SJCRH30 (cell line): ENCODE measurements at regions not wholly inside any gene's neighbourhood (a gene's known extent, or its start where the extent isn't known, plus 50 kb on each side); places are given as distances from the start of the nearest gene placed in this dataset.
"Not testable (repeated sequence)": the region's sequence is repeated elsewhere in the genome, so short reads cannot be mapped to it uniquely, and the experiment has no call there.

Source experiments
- DNase-seq, 2 experiments: peaks; one replicate each; pipeline ENCODE4 v3.0.0-alpha.2; 2015 to 2020
- H3K27ac ChIP-seq: fragments of 250-450 bp; sonication (Bioruptor Pico); 2 replicates; pipeline ENCODE4 v1.5.1; 2020; ENCODE audit warnings: mild to moderate bottlenecking, moderate library complexity
- H3K27me3 ChIP-seq: fragments of 250-450 bp; sonication (Bioruptor Pico); 2 replicates; pipeline ENCODE4 v1.5.1; 2020; ENCODE audit warnings: mild to moderate bottlenecking, moderate library complexity
- H3K36me3 ChIP-seq: fragments of 250-450 bp; sonication (Bioruptor Pico); 2 replicates; pipeline ENCODE4 v1.5.1; 2020; ENCODE audit warnings: mild to moderate bottlenecking, moderate library complexity
- H3K4me1 ChIP-seq: fragments of 250-450 bp; sonication (Bioruptor Pico); 2 replicates; pipeline ENCODE4 v1.5.1; 2020; ENCODE audit warnings: mild to moderate bottlenecking, moderate library complexity
- H3K4me3 ChIP-seq: fragments of 250-450 bp; sonication (Bioruptor Pico); 2 replicates; pipeline ENCODE4 v1.5.1; 2020; ENCODE audit warnings: mild to moderate bottlenecking, moderate library complexity
- H3K9me3 ChIP-seq: fragments of 250-450 bp; sonication (Bioruptor Pico); replicated peaks from 2 replicates; pipeline ENCODE4 v1.5.1; 2020; ENCODE audit warnings: mild to moderate bottlenecking, moderate library complexity

DNA sequence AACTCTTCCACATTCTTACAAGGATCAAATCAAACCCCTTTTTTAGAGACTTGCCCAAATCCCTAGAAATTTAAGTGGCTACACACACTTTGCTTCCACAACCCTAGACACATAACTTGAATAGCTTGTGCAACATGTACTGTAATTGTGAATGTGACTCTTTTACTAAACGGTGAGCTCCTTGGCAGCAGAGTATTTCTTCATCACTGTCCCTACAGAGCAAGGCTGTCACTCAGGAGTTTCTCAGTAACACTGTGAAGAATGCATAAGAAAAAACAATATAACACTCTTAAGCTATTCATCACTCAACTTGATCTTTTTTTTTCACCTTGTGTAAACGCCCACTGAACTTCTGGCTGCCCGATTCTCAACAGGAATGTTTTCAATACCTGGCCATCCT lies 53.8 kb upstream of the ADAMTS18 start:
- no peaks in the 10 kb centered on the region for H3K4me1 ChIP-seq
- H3K27ac ChIP-seq: no peak overlapping the region
- no peaks in the 10 kb centered on the region for H3K27me3 ChIP-seq
- no peak for DNase-seq
- no peaks in the 10 kb centered on the region for H3K9me3 ChIP-seq
- no peaks in the 10 kb centered on the region for H3K36me3 ChIP-seq
- H3K4me3 ChIP-seq: no peak overlapping the region

DNA sequence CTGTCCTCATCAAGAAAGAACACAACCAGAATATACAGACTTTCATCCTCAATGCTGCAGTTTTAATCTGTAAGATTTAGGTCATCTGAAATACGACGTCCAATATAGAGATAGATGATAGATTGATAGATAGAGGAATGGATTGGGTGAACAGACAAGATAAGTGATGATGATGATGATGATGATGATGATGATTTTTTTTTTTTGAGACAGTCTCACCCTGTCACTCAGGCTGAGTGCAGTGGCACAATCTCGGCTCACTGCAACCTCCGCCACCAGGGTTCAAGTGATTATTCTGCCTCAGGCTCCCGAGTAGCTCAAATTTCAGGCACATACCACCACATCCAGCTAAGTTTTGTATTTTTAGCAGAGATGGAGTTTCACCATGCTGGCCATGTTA lies 56.3 kb upstream of the ADAMTS18 start:
- no peak overlapping the region for H3K4me3 ChIP-seq
- no peaks in the 10 kb centered on the region for H3K9me3 ChIP-seq
- no peaks in the 10 kb centered on the region for H3K4me1 ChIP-seq
- H3K27me3 ChIP-seq: no peaks in the 10 kb centered on the region
- DNase-seq: no peak
- H3K36me3 ChIP-seq: no peaks in the 10 kb centered on the region
- no peak overlapping the region for H3K27ac ChIP-seq

DNA sequence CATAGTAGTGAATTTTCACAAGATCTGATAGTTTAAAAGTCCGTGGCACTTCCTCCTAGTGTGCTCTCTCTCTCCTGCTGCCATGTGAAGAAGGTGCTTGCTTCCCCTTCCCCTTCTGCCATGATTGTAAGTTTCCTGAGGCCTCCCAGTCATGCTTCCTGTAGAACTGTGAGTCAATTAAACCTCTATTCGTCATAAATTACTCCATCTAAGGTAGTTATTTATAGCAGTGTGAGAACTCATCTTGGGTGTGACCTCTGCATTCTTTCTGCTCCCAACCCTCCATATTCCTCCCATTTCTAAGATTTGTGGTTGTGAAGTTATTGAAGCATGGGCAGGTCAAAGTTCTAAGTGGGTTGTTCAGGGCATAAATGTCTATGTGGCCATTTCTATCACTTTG lies 62.1 kb upstream of the ADAMTS18 start:
- no peaks in the 10 kb centered on the region for H3K9me3 ChIP-seq
- H3K4me1 ChIP-seq: no peaks in the 10 kb centered on the region
- H3K4me3 ChIP-seq: no peak overlapping the region
- no peaks in the 10 kb centered on the region for H3K36me3 ChIP-seq
- no peak for DNase-seq
- no peak overlapping the region for H3K27ac ChIP-seq
- no peaks in the 10 kb centered on the region for H3K27me3 ChIP-seq

DNA sequence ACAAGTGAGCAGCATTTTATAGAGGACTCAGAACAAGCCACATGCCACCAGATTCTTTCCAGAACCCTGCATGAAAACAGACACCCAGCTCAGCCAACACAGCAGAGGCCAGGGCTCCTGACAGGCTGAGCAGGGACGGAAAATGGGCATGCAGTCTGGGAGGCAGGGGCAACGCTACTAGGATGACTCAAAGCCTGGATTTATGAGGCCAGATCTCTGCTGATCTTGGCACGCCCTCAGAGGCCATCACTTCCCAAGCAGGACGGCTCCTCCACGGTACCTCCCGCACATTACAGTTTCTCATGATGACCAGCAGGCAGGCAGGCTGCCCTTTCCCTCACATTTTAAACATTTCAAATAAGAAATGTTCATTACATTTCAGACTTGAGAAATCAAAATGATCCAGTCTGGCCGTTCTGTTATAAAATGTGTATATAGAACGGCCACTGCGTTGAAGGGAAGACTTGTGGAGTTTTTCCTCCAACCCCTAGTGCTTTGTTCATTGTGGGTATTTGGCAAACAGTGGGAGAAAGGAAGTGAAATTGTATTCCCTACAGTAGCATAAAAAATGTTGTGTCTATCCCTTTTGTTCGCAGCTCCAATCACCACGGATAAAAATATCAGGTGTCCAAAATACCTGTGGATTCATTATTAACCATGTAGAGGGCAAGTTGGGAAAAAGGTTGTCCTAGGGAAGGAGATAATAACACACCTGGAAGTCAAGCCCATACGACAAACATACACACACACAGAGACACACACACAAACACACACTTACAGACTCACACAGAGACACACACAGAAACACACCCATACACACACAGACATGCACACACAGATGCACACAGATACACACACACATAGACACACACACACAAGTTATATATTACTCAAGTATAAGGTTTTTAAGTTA lies 64.8 kb upstream of the ADAMTS18 start:
- Histone ChIP-seq H3K36me3 (no peaks in the 10 kb centered on the region), H3K9me3 (no peaks in the 10 kb centered on the region), H3K27ac (no peak overlapping the region), H3K27me3 (no peaks in the 10 kb centered on the region), H3K4me1 (no peaks in the 10 kb centered on the region), H3K4me3 (no peak overlapping the region)
- DNase-seq: no peak

DNA sequence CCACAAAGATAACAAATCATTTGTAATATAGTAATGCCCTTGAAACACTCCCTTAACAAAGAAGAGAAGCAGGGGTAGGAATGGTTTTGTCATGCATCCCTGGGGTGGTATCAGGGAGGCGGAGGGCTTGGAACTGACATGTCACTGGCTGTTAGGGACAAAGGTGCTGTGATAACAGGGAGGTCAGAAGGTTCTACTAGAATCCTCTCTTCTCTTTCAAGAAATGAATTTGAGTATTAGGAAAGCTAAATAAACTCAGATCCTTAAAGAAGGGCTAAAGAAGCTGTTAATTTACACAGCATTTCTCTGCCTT lies 65.4 kb upstream of the ADAMTS18 start:
- Histone ChIP-seq H3K4me1 (no peaks in the 10 kb centered on the region), H3K4me3 (no peak overlapping the region), H3K9me3 (no peaks in the 10 kb centered on the region), H3K27ac (no peak overlapping the region), H3K27me3 (no peaks in the 10 kb centered on the region), H3K36me3 (no peaks in the 10 kb centered on the region)
- DNase-seq: no peak

DNA sequence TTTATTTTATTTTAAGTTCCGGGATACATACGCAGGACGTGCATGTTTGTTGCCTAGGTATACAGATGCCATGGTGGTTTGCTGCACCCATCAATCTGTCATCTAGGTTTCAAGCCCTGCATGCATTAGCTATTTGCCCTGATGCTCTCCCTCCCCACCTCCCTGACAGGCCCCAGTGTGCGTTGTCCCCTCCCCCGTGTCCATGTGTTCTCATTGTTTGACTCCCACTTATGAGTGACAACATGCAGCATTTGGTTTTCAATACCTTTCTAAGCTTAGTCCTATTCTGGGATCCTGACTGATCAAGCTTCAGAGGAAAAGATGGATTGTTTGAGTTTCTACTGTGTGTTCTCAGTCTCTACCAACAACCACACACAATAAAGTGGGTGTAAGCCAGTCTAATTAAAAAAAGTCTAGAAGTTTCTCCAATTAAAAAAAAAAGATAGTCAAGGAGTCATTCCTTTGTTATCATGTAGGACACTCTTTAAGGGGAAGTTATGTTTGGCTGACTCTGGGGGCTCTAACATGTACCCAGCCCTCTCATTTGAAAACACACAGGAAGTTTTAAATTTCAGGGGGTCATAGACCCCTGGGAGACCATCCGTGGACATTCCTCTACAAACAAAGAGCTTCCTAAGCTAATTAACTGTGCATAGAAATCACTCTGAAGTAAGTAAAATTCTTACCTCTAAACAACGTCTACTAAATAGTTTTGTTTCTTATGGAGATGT lies 66.3 kb upstream of the ADAMTS18 start:
- no peaks in the 10 kb centered on the region for H3K9me3 ChIP-seq
- H3K4me3 ChIP-seq: no peak overlapping the region
- no peaks in the 10 kb centered on the region for H3K4me1 ChIP-seq
- H3K36me3 ChIP-seq: no peaks in the 10 kb centered on the region
- no peak for DNase-seq
- no peak overlapping the region for H3K27ac ChIP-seq
- H3K27me3 ChIP-seq: no peaks in the 10 kb centered on the region

DNA sequence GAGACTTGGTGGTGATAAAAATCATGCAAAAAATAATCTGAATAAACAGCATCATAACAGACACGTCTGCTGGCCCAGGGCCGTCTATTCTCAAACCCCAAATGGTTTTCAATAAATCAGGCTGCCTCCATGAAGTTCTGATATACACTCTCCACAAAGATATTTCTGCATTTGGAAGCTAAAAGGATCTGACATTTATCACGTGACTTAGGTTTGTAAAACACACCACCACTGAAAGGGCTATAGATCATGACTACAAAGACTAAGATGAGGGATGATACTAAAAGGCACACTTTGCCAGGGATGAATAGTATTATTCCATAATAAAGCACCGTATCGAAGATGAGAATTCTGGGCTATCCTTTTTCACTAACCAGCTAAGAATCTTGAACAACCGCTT lies 67.6 kb upstream of the ADAMTS18 start:
- Histone ChIP-seq H3K4me3 (no peak overlapping the region), H3K9me3 (no peaks in the 10 kb centered on the region), H3K36me3 (no peaks in the 10 kb centered on the region), H3K27ac (no peak overlapping the region), H3K27me3 (no peaks in the 10 kb centered on the region), H3K4me1 (no peaks in the 10 kb centered on the region)
- DNase-seq: no peak

DNA sequence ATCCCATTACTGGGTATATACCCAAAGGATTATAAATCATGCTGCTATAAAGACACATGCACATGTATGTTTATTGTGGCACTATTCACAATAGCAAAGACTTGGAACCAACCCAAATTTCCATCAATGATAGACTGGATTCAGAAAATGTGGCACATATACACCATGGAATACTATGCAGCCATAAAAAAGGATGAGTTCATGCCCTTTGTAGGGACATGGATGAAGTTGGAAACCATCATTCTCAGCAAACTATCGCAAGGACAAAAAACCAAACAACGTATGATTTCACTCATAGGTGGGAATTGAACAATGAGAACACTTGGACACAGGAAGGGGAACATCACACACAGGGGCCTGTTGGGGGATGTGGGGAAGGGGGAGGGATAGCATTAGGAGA lies 71.7 kb upstream of the ADAMTS18 start:
- H3K4me1 ChIP-seq, H3K27ac ChIP-seq, H3K36me3 ChIP-seq, H3K4me3 ChIP-seq, H3K9me3 ChIP-seq, H3K27me3 ChIP-seq, DNase-seq: not testable (repeated sequence)

DNA sequence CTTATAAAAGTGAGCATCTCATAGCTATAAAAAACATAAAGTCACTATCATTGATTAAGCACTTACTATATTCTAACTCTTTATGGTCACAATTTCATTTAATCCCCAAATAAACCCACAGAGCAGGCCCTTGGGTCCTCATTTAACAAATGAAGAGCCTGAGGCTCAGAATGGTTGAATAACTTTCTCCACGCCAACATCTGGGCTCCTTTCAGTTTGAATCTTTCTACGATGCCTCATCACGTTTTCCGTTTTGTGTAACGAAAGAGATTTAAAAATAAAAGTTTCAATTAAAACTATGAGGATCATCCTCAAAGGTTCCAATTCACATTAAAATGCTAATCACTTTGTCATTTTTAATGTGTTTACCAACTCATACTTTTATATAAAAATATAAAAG lies 74.2 kb upstream of the ADAMTS18 start:
- Histone ChIP-seq H3K36me3 (no peaks in the 10 kb centered on the region), H3K4me1 (no peaks in the 10 kb centered on the region), H3K27ac (no peak overlapping the region), H3K27me3 (no peaks in the 10 kb centered on the region), H3K4me3 (no peak overlapping the region), H3K9me3 (no peaks in the 10 kb centered on the region)
- DNase-seq: no peak

DNA sequence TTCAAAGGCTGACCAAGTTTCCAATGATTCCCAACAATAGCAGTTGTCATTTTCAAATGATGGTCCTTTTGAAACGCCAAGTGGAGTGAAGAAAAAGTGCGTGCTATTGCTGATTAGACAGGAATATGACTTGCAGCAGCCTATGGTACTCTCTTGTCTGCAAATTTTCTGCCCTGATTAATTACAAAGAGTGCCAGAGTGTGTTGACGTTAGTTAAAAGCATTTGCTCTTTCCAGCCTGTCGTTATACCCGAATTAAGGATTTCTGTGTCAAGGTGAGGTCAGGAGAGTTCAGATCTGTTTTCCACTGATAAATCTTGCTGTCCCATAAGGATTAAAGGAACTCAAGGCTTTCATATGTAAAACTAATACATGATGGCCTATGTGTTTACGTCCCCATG lies 75.0 kb upstream of the ADAMTS18 start:
- Histone ChIP-seq H3K4me3 (no peak overlapping the region), H3K4me1 (no peaks in the 10 kb centered on the region), H3K36me3 (no peaks in the 10 kb centered on the region), H3K9me3 (no peaks in the 10 kb centered on the region), H3K27me3 (no peaks in the 10 kb centered on the region), H3K27ac (no peak overlapping the region)
- no peak for DNase-seq

DNA sequence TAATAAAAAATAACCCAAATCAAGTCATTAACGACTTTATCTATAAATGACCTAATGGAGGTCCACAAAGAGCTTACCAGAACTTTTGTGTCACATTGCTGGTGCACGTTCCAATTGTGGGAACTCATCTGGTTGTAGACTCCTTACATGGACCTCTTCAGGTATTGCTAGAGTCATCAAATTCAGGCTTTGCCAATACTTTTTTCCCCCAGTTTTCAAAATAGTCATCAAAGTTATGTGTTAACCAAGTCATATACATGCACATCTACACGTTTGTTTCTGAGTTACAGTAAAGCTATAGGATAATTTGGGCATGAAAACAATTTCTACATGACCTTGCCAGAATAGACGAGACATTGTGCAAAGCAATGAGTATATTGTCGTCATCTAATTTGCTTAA lies 76.2 kb upstream of the ADAMTS18 start:
- DNase-seq: no peak
- H3K9me3 ChIP-seq: no peaks in the 10 kb centered on the region
- no peaks in the 10 kb centered on the region for H3K27me3 ChIP-seq
- no peaks in the 10 kb centered on the region for H3K36me3 ChIP-seq
- no peak overlapping the region for H3K27ac ChIP-seq
- no peaks in the 10 kb centered on the region for H3K4me1 ChIP-seq
- H3K4me3 ChIP-seq: no peak overlapping the region

DNA sequence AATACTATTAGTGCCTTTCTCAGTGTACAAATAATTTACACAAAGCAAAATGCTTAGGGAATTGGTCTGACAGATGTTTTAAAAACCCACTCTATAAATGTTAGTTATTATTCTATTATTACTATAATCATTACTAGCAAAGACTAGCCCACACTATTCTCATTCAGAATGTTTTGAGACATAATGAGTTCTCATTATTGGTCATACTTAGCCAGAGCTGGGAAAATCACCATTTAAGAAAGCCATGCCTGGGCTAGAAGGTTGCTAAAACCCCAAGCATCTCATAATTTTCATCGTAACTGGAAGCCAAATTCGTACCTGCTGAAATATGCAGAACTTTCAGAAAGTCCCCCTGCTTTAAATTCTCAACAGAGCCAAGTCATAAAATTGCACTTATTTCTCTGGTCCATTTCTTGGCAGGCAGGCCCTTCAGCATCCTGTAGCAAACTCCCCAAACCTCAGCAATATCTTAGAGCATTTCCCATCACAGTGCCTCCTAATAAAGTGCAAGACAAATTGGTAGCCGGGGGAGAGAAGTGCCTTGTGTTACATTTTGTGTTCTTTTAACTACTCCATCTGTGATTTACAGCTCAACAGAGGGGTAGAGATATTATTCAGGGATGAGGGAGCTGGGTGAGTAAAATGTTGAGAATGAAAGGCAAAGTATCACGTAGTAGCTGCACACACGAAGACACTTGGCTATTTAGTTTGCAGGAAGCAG lies 79.8 kb upstream of the ADAMTS18 start:
- Histone ChIP-seq H3K4me3 (no peak overlapping the region), H3K9me3 (no peaks in the 10 kb centered on the region), H3K36me3 (no peaks in the 10 kb centered on the region), H3K27ac (no peak overlapping the region), H3K27me3 (no peaks in the 10 kb centered on the region), H3K4me1 (no peaks in the 10 kb centered on the region)
- DNase-seq: no peak

DNA sequence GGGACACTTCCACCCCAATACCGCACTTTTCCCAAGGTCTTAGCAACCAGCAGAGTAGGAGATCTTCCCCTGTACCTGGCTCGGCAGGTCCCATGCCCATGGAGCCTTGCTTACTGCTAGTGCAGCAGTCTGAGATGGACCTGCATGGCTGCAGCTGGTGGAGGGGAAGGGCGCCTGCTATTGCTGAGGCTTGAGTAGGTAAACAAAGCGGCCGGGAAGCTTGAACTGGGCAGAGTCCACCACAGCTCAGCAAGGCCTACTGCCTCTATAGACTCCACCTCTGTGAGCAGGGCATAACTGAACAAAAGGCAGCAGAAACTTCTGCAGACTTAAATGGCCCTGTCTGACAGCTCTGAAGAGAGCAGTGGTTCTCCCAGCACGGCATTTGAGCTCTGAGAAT lies 90.4 kb upstream of the ADAMTS18 start:
- H3K4me1 ChIP-seq, DNase-seq: not testable (repeated sequence)

DNA sequence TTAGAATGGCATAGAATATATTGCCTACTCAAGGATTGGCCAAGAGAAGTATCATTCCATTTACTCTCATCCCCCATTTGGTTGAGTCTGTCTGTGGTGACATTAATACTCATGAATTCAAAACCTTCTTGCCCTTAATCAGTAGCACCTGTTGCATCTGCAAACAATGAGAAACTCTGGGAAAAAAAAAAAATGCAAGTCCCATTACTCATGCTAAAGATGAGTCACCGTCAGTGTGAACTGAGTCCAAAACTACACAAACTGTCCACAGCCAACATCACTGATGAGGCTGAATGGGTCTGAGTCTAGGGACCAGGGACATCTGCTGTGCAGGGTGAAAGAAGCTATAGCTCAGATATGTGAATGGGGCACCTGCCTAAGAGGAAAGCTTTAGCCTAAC lies 96.9 kb upstream of the ADAMTS18 start:
- H3K4me1 ChIP-seq: peaks cover 2% of the 10 kb centered on the region; the same call in 1 of the 2 replicates
- H3K9me3 ChIP-seq: no peaks in the 10 kb centered on the region
- no peaks in the 10 kb centered on the region for H3K36me3 ChIP-seq
- peak; percentile 3 to 23 for DNase-seq
- no peaks in the 10 kb centered on the region for H3K27me3 ChIP-seq
- no peak overlapping the region for H3K27ac ChIP-seq
- no peak overlapping the region for H3K4me3 ChIP-seq

More for the DNA sequence above, 90.4 kb upstream of the ADAMTS18 start:
- H3K27ac ChIP-seq, H3K9me3 ChIP-seq, H3K27me3 ChIP-seq, H3K4me3 ChIP-seq, H3K36me3 ChIP-seq: not testable (repeated sequence)

DNA sequence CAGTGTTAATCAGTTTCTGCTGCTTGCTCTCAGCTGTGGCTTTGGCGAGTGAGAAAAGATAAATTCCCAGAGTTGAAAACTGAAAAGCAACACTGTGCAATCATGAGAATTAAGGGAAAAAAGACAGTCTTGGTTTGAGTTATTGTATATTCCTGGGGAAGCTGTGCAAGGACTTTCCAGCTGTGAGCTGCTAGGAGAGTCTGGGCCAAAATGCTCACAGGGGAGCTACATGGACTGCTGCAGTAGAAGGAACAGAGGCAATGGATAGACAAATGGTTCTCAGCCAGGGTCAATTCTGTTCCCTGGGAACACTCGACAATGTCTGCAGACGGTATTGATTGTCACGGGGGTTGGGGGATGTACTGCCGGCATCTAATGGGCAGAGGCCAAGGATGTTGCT lies 102.0 kb upstream of the ADAMTS18 start:
- no peak overlapping the region for H3K4me3 ChIP-seq
- no peak for DNase-seq
- H3K27me3 ChIP-seq: no peaks in the 10 kb centered on the region
- H3K27ac ChIP-seq: no peak overlapping the region
- no peaks in the 10 kb centered on the region for H3K4me1 ChIP-seq
- H3K9me3 ChIP-seq: no peaks in the 10 kb centered on the region
- H3K36me3 ChIP-seq: no peaks in the 10 kb centered on the region
